ENCODE measurements at regions not wholly inside any gene's neighbourhood (a gene's known extent, or its start where the extent isn't known, plus 50 kb on each side); places are given as distances from the start of the nearest gene placed in this dataset.
"Not testable (repeated sequence)": the region's sequence is repeated elsewhere in the genome, so short reads cannot be mapped to it uniquely, and the experiment has no call there.

DNA sequence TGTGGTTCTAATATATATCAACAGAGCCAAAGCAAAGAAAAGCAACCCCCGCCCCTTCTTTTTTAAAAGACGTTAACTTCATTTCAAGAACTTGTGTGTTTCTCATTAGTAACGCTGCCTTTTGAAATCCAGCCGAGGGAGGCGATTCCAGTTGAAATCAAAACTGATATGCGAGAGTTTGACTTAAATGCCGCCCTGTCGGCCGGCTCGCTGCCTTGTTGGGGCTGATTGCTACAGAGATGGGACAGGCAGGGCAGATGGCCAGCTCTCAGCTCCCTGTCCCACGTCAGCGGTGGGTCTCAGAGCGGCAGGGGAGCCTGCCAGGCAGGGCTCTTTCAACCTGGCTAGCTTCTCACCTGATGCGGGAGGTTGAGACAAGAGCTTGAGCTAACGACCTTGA is 51.9 kb upstream of the ALX4 start:
- no peak for DNase-seq (ENCODE audit: low spot score)

DNA sequence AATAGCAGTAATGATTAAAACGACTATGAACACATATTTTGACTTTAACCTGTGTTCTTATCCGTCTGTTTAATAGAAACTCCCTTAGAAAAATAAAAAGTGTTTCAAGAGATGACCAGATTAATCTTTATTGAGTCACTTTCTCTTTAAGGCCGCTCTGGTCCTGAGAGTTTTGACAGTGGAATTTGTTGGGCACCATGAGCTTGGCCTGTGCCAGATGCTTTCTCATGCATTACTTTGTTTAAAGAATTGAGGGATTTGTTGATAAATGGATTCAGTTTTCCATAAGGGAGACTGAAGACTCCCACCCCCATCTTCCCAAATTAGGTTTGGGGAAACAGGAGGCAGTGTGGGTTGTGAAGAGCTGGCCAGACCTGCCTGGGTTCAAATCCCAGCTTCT is 53.2 kb upstream of the ALX4 start:
- no peak for DNase-seq (ENCODE audit: low spot score)

DNA sequence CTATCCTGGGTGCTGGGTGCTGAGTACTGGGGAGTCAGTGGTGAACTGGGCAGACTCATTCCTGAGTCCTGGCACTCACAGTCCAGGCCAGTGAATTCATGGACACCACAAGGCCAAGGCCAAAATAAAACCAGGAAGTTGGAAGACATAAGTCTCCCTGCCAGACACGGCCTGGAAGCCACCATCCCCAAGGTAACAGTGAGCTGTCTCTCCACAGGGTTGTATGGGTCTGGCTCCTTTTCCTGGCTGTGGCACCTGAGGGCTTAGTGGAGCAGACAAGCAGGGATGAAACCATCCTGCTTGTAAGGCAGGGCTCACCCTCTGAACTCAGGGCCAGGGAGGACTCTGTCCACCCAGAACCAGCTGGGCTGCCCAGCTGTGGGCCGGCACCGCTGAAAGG is 54.7 kb upstream of the ALX4 start:
- DNase-seq (ENCODE audit: low spot score) = no peak

DNA sequence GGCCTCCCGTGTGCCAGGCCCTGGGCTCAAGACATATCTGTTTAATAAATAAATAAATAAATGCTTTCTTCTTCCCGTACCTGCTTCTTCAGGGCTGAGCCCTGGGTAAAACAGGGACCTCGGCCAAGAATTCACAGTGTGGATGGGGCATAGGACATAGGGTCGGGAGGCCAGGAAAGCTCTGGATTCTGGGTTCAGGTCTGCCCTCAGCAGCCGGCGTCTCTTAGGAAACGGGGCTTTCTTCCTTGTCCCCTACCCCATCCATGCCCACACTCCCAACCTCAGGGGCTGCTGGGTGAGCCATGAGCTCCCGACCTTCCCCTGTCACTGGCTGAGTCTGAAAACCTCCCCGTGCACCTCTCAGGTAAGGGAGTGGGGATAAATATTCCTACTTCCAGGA is 55.7 kb upstream of the ALX4 start:
- DNase-seq (ENCODE audit: low spot score) = no peak

DNA sequence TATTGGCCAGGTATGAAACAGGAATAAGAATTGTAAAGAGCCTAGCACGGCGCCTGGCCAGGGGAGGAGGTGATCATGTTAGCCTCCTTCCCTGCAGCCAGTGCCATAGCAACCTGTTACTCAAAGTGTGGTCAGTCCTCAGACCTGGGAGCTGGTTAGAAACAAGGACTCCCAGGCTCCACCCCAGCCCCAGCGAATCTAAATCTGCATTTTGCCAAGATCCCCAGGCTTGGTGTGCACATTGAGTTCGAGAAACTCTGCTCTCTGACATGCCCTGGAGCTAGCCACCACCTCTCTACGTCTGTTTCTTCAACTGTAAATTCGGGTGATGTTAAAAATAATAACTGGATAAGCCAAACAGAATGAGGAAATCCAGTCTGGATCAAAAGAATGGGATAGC is 56.1 kb upstream of the ALX4 start:
- peak; percentile 21 for DNase-seq (ENCODE audit: low spot score)

DNA sequence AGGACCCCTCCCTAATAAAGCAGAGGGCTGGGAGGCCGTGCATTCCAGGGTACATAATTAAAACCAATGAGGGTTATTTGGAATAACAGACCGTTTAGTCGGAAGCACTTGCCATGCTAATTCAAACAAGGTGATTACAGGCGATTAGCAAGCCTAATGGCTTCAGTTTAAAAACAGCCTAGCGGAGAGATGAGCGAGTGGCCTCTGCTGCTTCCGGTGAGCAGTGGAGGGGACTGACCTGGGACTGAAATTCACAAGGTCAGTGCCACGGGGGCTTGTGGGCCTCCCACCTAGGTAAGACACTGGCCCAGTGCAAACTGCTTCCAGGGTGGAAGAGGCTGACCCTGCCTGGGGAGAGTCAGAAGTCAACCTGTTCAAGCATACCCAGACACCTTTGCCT is 56.8 kb upstream of the ALX4 start:
- peak; percentile 20 for DNase-seq (ENCODE audit: low spot score)

DNA sequence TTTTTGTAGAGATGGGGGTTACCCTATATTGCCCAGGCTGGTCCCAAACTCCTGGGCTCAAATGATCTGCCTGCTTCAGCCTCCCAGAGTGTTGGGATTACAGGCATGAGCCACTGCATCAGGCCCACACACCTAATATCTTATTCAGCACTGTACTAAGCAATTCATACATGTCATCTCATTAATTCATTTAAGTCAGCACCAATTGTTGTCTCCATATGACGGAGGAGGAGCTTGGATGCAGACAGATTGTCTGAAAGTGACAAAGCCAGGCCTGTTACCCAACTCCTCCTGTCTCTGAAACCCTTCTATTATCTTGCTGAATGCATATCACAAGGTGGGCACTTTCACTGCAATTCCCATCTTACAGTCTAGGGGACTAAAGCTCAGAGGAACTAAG is 57.5 kb upstream of the ALX4 start:
- DNase-seq (ENCODE audit: low spot score) = no peak

DNA sequence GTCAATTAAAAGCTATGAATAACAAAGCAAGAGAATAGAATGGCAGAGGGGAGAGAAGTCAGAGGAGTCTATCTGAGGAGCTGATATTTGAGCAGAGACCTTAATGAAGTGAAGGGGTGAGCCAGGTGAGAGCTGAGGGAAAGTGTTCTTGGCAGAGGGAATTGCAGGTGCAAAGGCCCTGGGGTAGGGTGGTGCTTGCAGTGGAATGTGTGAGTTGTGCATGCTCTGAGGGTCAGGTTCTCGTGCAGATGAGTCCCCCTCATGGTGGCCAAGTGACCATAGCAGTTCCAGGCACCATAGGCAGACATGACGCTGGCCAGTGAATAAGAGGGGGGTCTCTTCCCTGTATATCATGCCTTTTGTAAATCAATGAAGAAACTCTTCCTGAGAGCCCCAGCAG is 58.9 kb upstream of the ALX4 start:
- DNase-seq (ENCODE audit: low spot score) = no peak

DNA sequence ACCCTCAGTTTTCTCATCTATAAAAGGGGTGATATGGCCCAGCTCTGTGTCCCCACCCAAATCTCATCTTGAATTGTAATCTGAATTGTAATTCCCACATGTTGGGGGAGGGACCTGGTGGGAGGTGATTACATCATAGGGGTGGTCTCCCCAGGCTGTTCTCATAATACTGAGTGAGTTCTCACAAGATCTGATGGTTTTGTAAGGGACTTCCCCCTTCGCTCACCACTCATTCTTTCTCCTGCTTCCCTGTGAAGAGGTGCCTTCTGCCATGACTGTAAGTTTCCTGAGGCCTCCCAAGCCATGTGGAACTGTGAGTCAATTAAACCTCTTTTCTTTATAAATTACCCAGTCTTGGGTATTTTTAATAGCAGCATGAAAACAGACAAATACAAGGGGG is 61.1 kb upstream of the ALX4 start:
- DNase-seq (ENCODE audit: low spot score) = not testable (repeated sequence)

DNA sequence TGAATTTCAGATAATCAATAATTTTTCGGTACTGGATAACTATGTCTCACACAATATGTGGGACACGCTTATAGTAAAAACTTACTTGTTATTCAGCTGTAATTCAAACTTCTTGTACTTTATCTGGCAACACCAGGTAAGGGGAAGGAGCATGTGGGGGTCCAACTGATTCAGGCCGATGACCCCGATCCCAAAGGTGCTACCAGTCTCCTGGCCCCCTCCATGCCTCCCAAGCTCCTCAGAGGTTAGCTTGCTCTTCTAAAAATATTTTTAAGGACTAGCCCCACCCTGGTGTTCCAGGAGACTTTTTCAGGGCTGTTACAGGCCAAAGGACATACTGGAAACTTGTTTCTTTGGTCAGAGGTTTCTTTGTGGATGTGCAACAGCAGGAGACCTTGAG is 61.8 kb upstream of the ALX4 start:
- DNase-seq (ENCODE audit: low spot score) = no peak

DNA sequence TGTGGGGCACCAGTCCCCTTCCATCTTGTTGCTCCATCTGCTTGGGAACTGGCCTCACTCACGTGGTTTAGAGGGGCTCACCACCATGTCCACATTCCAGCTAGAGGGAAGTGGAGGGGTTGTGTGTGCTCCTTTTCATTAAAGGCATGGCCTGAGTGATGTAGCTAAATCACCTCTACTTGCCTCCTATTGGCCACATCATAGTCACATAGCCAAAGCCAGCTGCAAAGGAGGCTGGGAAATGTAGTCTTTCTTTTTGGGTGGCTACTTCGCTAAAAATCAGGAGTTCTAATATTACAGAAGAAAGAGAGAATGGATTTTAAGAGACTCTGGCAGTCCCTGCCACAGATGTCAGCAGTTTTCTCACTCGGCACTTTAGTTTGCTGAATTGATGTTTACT is 63.0 kb upstream of the ALX4 start:
- DNase-seq (ENCODE audit: low spot score) = no peak

DNA sequence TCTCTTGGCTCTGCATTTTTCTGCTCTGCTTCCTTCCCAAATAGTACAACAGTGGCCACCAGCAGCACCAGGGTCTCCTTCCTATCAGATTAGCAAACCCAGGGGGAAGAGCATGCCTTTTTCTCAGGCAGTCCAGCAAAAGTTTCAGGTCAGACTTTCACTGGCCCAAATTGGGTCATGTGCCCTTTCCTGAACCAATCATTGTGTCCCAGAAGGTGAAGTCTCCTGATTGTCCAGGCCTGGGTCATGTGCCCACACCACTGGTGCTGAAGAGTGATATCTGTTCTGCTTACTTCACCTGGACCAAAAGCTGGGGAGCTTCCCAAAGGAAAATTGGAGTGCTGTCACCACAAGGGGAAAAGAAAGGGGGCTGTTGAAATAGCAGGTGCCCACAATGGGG is 64.1 kb upstream of the ALX4 start:
- DNase-seq (ENCODE audit: low spot score) = no peak

DNA sequence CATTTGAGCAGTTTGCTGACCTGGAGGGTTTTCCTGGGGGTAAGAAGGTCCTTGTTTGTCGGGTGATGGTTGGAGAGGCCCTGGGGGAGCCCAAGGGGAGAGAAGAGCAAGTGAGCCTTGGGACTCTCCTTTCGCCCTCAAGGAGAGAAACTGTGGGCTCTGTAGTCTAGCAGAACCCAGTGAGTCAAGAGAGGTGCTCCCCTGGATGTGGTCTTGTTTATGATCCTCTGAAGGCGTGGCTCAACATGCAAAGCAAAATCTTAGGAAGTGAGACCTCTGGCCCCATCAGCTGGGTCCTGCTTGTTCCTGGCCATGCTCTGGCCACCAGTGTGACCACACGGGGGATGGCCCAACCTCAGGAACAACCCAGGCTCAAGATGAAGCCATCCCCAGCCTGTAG is 66.5 kb upstream of the ALX4 start:
- DNase-seq (ENCODE audit: low spot score) = peak; percentile 41

DNA sequence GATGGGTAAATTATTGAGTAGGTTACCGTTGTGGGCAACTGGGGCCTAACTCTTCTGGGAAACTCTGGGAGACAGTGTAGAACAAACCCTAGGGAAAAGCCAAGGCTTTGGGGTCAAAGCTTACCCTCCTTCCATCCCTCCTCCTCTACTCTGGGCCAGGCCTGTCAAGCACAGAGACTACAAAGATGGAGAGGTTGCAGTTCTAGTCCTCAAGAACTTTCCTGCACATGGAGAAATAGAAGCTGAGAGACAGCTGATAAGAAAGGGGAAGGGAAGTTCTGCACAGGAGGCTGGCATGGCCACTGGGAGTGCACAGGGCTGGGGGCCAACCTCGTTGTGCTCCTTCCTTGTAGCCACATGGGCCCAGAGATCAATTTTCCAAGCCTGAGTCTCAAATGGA is 67.2 kb upstream of the ALX4 start:
- DNase-seq (ENCODE audit: low spot score) = no peak

DNA sequence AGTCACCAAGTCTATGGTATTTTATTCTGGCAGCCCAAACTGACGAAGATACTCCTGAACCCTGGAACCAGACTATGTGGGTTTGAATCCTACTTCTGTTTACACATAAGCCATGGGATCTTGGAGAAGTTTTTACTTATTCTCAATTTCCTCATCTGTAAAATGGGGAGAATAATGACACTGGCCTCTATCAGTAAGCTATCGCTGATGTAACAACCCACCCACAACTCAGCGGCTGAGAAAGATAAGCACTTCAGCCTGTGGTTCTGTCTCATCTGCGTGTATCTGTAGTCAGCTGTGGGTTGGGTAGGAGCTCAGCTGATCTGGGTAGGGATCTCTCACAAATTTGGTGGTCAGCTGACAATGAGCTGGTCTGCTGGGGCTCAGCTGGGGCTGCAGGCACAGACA is 68.0 kb upstream of the ALX4 start:
- DNase-seq (ENCODE audit: low spot score) = no peak

DNA sequence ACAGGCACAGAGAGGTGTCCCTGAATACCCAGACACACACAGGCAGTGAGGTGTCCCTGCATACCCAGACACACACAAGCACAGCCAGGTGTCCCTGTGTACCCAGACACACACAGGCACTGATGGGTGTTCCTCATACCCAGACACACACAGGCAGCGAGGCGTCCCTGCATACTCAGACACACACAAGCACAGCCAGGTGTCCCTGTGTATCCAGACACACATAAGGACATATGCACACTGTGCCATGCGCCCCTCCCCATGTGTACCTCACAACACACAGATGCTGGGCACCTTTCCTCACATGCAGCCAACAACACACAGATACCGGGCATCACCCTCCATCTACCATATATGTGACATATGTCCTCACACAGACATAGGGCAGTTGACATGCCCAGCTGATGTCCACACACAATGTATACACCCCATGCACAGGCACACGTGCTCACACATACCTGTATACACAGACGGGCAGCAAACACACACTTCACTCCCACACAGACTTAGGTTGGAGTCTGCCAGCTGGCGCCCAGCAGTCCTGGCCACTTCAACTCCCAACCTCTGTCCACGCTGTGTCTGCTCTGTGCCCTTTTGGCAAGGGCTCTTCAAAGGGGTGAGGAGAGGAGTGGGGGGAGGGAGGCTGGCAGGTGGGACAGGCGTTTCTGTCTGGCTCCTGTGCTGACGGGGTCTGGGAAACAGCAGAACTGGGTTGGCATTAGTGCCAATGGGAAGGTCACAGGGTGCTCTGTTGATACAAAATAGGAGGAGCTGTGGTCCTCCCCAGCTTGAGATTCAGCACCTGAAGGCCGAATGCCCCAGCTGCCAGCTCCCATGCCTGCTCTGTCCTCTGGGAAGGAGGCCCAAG is 69.4 kb upstream of the ALX4 start:
- no peak for DNase-seq (ENCODE audit: low spot score)

DNA sequence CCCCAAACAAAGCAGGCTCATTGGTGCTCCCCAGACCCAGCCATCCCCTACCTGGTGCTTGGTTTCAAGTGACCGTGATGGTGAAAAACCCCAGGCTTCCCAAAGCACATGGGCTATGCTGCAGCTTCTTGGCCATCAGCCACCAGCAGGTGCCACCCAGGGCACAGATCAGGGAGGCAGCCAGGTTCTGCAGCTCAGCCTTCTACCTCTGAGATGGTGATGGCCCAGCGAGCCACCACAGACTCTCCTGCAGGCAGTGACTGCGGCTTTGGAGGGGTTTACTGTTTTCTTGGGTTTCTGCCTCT is 70.0 kb upstream of the ALX4 start:
- no peak for DNase-seq (ENCODE audit: low spot score)

DNA sequence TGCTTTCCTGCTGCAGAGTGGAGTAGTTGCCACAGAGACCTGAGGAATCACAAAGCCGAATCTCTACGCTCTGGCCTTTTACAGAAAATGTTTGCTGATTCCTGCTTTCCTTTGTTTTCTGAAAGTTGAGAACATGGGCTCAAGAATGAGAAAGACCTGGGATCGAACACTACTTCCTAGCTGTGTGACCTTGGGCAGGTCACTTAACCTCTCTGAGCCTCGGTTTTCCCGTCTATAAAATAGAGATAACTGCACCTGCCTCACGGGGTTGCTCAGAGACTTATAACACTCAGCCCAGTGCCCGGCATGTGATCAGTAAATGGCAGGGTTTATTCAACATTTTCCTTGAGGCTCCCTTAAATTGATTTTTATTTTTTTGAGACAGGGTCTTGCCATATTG is 70.9 kb upstream of the ALX4 start:
- DNase-seq (ENCODE audit: low spot score) = no peak

DNA sequence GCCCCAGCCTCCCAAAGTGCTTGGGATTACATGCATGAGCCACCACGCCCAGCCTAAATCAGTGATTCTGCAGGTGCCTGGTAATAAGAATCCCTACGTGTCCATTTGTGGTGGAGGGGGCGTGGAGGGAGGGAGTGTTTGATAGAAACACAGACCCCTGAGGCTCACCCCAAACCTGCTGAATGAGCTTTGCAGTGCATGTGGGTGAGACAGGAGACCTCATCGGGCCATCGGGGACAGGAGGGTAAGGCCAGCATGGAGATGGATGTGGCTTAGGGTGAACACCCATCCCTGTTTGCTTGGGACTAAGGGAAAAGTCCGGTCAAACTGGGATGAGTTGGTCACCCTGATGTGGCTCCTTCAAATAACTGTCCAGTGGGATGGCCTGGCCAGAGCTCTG is 71.3 kb upstream of the ALX4 start:
- DNase-seq (ENCODE audit: low spot score) = no peak

DNA sequence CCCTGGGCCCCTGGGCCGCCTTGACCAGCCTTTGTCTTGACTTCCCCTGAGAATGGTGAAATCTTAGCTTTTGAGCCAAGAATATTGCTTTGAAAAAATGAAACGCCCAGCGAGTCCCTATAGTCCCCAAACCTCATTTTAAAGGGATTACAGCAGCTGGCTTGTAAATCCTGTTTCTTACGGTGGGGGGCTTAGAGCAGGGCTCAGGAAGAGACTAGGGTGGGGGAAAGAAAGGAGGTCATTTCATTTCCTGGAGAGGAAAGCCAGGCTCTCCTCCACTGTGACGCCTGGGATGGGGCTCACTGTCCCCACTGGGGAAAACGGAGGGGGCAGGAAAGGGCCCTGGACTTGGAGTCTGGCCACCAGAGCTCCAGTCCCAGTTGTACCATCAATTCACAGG is 72.2 kb upstream of the ALX4 start:
- no peak for DNase-seq (ENCODE audit: low spot score)

DNA sequence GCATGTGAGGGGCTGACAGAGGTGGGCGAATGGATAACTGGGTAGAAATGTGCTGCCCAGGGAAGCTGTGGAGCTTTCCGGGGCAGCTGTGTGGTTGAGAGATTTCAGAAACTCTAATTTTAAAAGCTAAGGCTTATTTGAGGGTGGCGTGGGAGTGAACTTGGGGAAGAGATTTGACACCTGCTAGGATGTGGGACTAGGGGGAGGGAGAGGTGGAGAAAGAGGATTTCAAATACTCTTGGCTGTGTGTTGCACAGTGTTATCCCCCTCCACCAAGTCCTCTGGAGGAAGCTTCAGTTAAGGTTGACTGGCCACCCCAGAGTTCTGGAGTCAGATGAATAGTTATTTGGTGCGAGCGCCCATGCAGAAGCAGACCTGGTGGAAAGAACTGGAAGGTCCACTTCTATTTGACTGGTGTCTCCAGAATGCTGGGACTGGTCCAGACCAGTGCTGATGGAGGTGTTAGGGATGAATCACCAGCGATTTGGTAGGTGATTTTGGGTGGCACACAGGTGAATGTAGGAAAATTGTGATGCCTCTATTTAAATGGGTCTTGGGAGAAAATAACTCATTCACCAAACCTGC is 72.8 kb upstream of the ALX4 start:
- no peak for DNase-seq (ENCODE audit: low spot score)

DNA sequence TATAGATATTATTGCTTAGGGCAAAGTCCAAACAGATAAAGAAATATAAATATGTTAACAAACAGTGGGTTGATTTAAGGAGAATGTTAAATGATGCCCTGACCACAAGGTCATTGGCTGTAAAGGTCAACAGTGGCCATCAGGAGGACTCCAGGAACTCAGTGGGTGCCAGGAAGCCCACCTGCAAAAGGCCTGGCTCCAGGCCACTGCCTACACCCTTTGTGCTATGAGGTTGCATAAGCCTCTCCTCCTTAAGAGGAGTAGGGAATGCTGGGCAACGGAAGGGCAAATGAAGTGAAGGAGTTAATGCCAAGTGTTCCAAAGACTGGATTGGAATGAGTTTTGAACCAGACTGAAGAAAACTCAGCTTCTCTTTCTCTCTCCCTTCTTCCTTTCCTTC is 73.3 kb upstream of the ALX4 start:
- DNase-seq (ENCODE audit: low spot score) = no peak

DNA sequence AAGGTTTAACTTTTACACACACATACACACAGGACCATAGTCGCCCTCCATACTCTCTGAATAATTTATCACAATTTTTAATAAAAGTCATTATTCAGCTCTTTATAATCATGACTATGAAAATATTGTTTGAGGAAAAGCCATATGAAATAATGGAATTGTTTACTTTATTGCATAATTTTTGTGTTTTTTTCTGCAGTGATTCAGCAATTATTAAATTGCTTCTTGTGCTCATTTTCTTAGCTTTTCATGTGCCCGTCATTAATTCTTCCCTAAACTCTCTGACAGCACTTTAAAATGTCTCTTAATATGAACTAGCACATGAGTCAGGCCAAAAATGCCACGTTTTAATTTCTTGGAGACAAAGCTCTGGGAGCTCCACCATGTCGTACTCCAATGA is 77.5 kb upstream of the ALX4 start:
- no peak for DNase-seq (ENCODE audit: low spot score)

DNA sequence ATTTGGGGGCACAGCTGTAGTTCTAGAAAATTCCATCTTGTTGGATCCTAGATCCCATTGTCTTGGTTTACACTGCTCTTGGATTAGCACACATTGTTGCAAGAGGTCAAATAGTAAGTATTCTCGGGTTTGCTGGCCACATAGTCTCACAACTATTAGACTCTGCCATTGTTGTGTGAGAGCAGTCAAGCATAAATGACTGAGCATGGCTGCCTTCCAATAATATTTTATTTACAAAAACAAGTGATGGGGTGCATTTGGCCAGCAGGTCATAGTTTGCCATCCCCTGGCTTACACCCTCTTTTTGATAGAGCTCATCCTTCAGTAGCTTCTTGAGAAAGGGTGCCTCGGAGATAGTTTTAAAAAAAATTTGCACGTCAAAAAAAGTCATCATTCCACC is 77.9 kb upstream of the ALX4 start:
- no peak for DNase-seq (ENCODE audit: low spot score)

Data from SW480 (cell line).